Keratinocyte (primary cell): ENCODE measurements at regions not wholly inside any gene's neighbourhood (a gene's known extent, or its start where the extent isn't known, plus 50 kb on each side); places are given as distances from the start of the nearest gene placed in this dataset.
A peak's percentile ranks its signal among the peaks of the same experiment; 100 is the strongest.

Experiments
- DNase-seq: peaks from one replicate; pipeline ENCODE4 v3.0.0-alpha.2; 2011; ENCODE audit warnings: low read depth, missing footprints, low spot score
- FAIRE-seq: peaks from 2 replicates; lab custom pipeline; 2011; peaks lifted over from hg19 to GRCh38; lab: Jason Lieb, UNC
- H2AFZ ChIP-seq: 2 replicates; pipeline ENCODE4 v1.6.0; 2012; ENCODE audit warnings: low read length, control low read depth, inconsistent platforms; ENCODE audit not compliant: control insufficient read depth
- H3K27ac ChIP-seq: 2 replicates; pipeline ENCODE4 v1.5.1; 2011; ENCODE audit warnings: low read length; ENCODE audit not compliant: control insufficient read depth, insufficient read depth
- H3K27me3 ChIP-seq: 3 replicates; pipeline ENCODE4 v1.6.0; 2011; ENCODE audit warnings: low read length; ENCODE audit not compliant: control insufficient read depth, insufficient read depth; ENCODE audit errors: extremely low read depth
- H3K36me3 ChIP-seq, 2 experiments: 2 replicates in 1 of 2; 3 replicates in 1 of 2; pipeline ENCODE4 v1.5.1; 2011; ENCODE audit warnings: low read length in 2 of 2, mild to moderate bottlenecking in 1 of 2; ENCODE audit not compliant: control insufficient read depth in 2 of 2, insufficient read depth in 2 of 2; ENCODE audit errors: extremely low read depth in 1 of 2
- H3K4me1 ChIP-seq: 3 replicates; pipeline ENCODE4 v1.5.1; 2011; ENCODE audit warnings: low read length; ENCODE audit not compliant: control insufficient read depth, insufficient read depth; ENCODE audit errors: extremely low read depth
- H3K4me2 ChIP-seq: 3 replicates; pipeline ENCODE4 v1.6.0; 2011; ENCODE audit warnings: low read depth, low read length; ENCODE audit not compliant: control insufficient read depth, insufficient read depth; ENCODE audit errors: extremely low read depth
- H3K4me3 ChIP-seq, 3 experiments: fragments of 200-600 bp in 1 of 3; sonication (generic) in 1 of 3; 2 replicates in 2 of 3; 3 replicates in 1 of 3; pipeline ENCODE4 v1.5.1; 2011 to 2016; ENCODE audit warnings: low read length in 3 of 3, mild to moderate bottlenecking in 3 of 3, control low read depth in 2 of 3, inconsistent platforms in 1 of 3, low read depth in 1 of 3, mixed read lengths in 1 of 3, mixed run types in 1 of 3, moderate library complexity in 1 of 3; ENCODE audit not compliant: control insufficient read depth in 2 of 3, insufficient read depth in 2 of 3; ENCODE audit errors: extremely low read depth in 1 of 3
- H3K79me2 ChIP-seq: 2 replicates; pipeline ENCODE4 v1.6.0; 2012; ENCODE audit warnings: low read length; ENCODE audit not compliant: control insufficient read depth, insufficient read depth
- H3K9ac ChIP-seq: 3 replicates; pipeline ENCODE4 v1.6.0; 2011; ENCODE audit warnings: low read length; ENCODE audit not compliant: control insufficient read depth, insufficient read depth; ENCODE audit errors: extremely low read depth
- H3K9me1 ChIP-seq: 3 replicates; pipeline ENCODE4 v1.6.0; 2011; ENCODE audit warnings: low read length; ENCODE audit not compliant: control insufficient read depth, insufficient read depth; ENCODE audit errors: extremely low read depth
- H3K9me3 ChIP-seq: 2 replicates; pipeline ENCODE4 v1.5.1; 2012; ENCODE audit warnings: low read depth, low read length; ENCODE audit not compliant: control insufficient read depth
- H4K20me1 ChIP-seq: 3 replicates; pipeline ENCODE4 v1.6.0; 2011; ENCODE audit warnings: low read length; ENCODE audit not compliant: control insufficient read depth, insufficient read depth; ENCODE audit errors: extremely low read depth
- CTCF ChIP-seq, 3 experiments: IDR thresholded peaks in 1 of 3; conservative IDR thresholded peaks in 1 of 3; optimal IDR thresholded peaks in 1 of 3; 2 replicates in 2 of 3; 3 replicates in 1 of 3; pipeline versions ENCODE3 to v1.5.1; 2011; ENCODE audit warnings: low read length in 3 of 3, mild to moderate bottlenecking in 3 of 3, moderate library complexity in 2 of 3, control low read depth in 1 of 3, inconsistent platforms in 1 of 3; ENCODE audit not compliant: insufficient read depth in 2 of 3; ENCODE audit errors: extremely low read depth in 1 of 3
- EZH2 ChIP-seq: IDR thresholded peaks from one replicate; pipeline ENCODE4 v1.6.1; 2012; ENCODE audit warnings: inconsistent platforms, mild to moderate bottlenecking, low read length, moderate library complexity
- dilution Hi-C: fragments of 300-500 bp; cut with MboI; formaldehyde crosslinking; loops from one replicate; pipeline ENCODE4 v1.7.0; 2020; ENCODE audit warnings: low sequenced_read_pairs; ENCODE audit not compliant: extremely low pct_ligation_motif_present

GRCh38 chr10:35916791-35917190 lies 274.7 kb upstream of the FZD8 start:
- peaks cover 23% of the 10 kb centered on the region for H3K4me1 ChIP-seq
- no peak for DNase-seq
- no peaks in the 10 kb centered on the region for H3K79me2 ChIP-seq
- H2AFZ ChIP-seq = no peak overlapping the region
- H3K4me3 ChIP-seq = no peak overlapping the region
- TF ChIP-seq EZH2 = no peak
- TF ChIP-seq CTCF (optimal IDR thresholded peaks at IDR 0.05 in 1 of 3, IDR thresholded peaks at IDR 0.05 in 1 of 3, conservative IDR thresholded peaks at IDR 0.05 in 1 of 3; ENCODE audit: extremely low read depth in 1 of 3, insufficient read depth in 2 of 3, low read length in 3 of 3) = peak in 2 of 3 experiments; percentile 3 to 29
- dilution Hi-C loops = no loop called here
- no peak overlapping the region for H3K27ac ChIP-seq
- no peak for FAIRE-seq
- no peaks in the 10 kb centered on the region for H4K20me1 ChIP-seq
- H3K9me1 ChIP-seq = no peaks in the 10 kb centered on the region
- no peaks in the 10 kb centered on the region for H3K9me3 ChIP-seq
- H3K4me2 ChIP-seq = no peak overlapping the region
- H3K9ac ChIP-seq = no peak overlapping the region
- no peaks in the 10 kb centered on the region for H3K27me3 ChIP-seq
- H3K36me3 ChIP-seq = no peaks in the 10 kb centered on the region

- H3K27ac ChIP-seq = peak overlapping the region; percentile 83
- DNase-seq = peak; percentile 48
Observed at GRCh38 chr10:35913628-35914027, 271.5 kb upstream of the FZD8 start.

More at GRCh38 chr10:35913628-35914027, 271.5 kb upstream of the FZD8 start:
- Histone ChIP-seq H3K4me2 (peak overlapping the region; percentile 69), H3K9ac (no peak overlapping the region), H3K9me1 (no peaks in the 10 kb centered on the region), H2AFZ (peak overlapping the region; percentile 38), H3K9me3 (no peaks in the 10 kb centered on the region), H3K36me3 (no peaks in the 10 kb centered on the region), H3K4me1 (peaks cover 45% of the 10 kb centered on the region), H3K79me2 (no peaks in the 10 kb centered on the region), H3K4me3 (peak overlapping the region in 1 of 3 experiments; percentile 1), H4K20me1 (no peaks in the 10 kb centered on the region), H3K27me3 (no peaks in the 10 kb centered on the region)
- TF ChIP-seq EZH2 = no peak
- dilution Hi-C loops = no loop called here
- peak; percentile 65 for FAIRE-seq
